BE2C (cell line): ENCODE measurements at regions not wholly inside any gene's neighbourhood (a gene's known extent, or its start where the extent isn't known, plus 50 kb on each side); places are given as distances from the start of the nearest gene placed in this dataset.

Experiments used
- DNase-seq: peaks from one replicate; pipeline ENCODE4 v3.0.0-alpha.2; 2020
- H3K27me3 ChIP-seq: fragments of 250-450 bp; sonication (Bioruptor Pico); 2 replicates; pipeline ENCODE4 v1.5.1; 2020; ENCODE audit warnings: mild to moderate bottlenecking
- H3K36me3 ChIP-seq: fragments of 250-450 bp; sonication (Bioruptor Pico); 2 replicates; pipeline ENCODE4 v1.5.1; 2020; ENCODE audit warnings: mild to moderate bottlenecking
- H3K4me1 ChIP-seq: fragments of 250-450 bp; sonication (Bioruptor Pico); 2 replicates; pipeline ENCODE4 v1.5.1; 2020
- H3K4me3 ChIP-seq: 2 replicates; pipeline ENCODE4 v1.5.1; 2011; ENCODE audit warnings: low read depth, low read length
- H3K9me3 ChIP-seq: fragments of 250-450 bp; sonication (Bioruptor Pico); 2 replicates; pipeline ENCODE4 v1.5.1; 2020
- CTCF ChIP-seq: IDR thresholded peaks from 2 replicates; pipeline ENCODE4 v1.5.1; 2012; ENCODE audit warnings: mild to moderate bottlenecking, low read depth, low read length

DNA sequence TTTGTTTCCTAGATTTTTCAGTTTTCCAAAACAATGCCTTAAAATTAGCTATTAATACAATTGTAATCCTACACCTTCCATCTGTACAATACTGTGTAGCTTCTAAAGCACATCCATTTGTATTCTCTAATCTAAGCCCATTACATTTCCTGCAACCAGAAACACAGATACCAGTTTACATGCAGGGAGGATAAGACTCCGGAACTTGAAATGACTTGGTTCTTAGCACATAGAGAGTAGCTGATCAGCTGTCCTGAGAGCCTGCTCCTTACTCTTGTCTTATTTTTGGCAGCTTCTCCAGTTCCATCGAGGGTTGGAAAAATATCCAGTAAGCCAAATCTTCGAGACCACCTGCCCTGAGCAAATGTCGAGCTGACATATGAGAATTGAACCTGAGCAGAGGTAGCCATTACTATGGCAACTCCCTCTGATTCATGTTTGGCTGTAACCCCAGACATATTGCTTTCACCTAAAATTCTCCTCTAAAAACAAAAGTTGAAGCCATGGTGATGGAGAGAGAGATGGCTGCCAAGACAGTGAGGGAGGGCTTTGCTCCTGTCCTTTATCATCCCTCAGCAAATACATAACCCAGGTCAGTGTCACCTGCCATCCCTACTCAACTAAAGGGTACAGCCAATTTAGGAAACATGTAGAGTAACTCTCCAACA lies 542.8 kb downstream of the IRS1 start:
- TF ChIP-seq CTCF: no peak
- DNase-seq: no peak
- H3K9me3 ChIP-seq: no peaks in the 10 kb centered on the region; the same call in 1 of the 2 replicates

DNA sequence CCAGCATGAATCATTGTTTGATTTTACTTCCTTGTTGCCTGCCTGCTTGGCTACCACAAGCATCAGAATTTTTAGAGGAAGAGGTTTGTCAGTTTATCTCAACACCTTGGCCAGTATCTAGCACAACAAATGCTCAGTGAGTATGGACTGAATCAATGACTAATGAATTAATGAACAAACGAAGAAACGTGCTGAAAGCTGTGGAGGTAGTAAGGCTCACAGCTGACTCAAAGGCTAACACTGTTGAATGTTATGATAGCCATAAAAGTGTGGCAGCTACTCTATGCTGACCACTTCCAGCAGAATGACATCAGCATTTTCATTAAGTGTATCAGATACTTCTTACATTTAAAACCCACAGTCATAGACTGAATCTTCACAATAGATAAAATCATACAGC lies 543.4 kb downstream of the IRS1 start:
- Histone ChIP-seq H3K36me3 (no peaks in the 10 kb centered on the region), H3K4me1 (no peaks in the 10 kb centered on the region), H3K27me3 (no peaks in the 10 kb centered on the region), H3K9me3 (no peaks in the 10 kb centered on the region; the same call in 1 of the 2 replicates), H3K4me3 (no peak overlapping the region)
- DNase-seq: no peak
- no peak for TF ChIP-seq CTCF

More for the DNA sequence above, 542.8 kb downstream of the IRS1 start:
- H3K4me1 ChIP-seq: no peaks in the 10 kb centered on the region
- H3K27me3 ChIP-seq: no peaks in the 10 kb centered on the region
- H3K36me3 ChIP-seq: no peaks in the 10 kb centered on the region
- no peak overlapping the region for H3K4me3 ChIP-seq

DNA sequence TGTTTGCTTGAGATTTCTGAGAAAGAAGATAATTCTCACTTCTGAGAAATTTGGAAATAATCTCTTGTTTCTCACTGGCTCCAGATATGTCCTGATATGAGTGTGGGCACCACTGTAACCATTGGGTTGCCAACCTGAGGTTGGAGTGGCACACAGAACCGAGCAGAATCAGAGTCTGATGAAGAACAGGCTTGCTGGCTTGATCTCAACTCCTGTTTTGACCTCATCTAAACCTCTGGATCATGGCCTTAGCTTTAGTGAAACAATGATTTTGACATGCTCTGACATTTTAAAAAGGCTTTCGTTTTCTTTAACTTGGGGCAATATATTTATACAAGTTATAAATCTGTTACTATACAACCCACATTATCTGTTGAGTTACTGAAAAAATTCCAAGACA lies 548.0 kb downstream of the IRS1 start:
- Histone ChIP-seq H3K4me1 (no peaks in the 10 kb centered on the region), H3K36me3 (no peaks in the 10 kb centered on the region), H3K9me3 (no peaks in the 10 kb centered on the region; the same call in 1 of the 2 replicates), H3K4me3 (no peak overlapping the region), H3K27me3 (no peaks in the 10 kb centered on the region)
- DNase-seq: no peak
- TF ChIP-seq CTCF: no peak

- no peak for DNase-seq
- Histone ChIP-seq H3K9me3 (no peaks in the 10 kb centered on the region; the same call in 1 of the 2 replicates), H3K4me3 (no peak overlapping the region), H3K27me3 (no peaks in the 10 kb centered on the region), H3K36me3 (no peaks in the 10 kb centered on the region), H3K4me1 (no peaks in the 10 kb centered on the region)
- no peak for TF ChIP-seq CTCF
Measured at GRCh38 chr2:226247289-226248275, 552.0 kb downstream of the IRS1 start.

- Histone ChIP-seq H3K9me3 (no peaks in the 10 kb centered on the region), H3K27me3 (no peaks in the 10 kb centered on the region), H3K4me3 (no peak overlapping the region), H3K36me3 (no peaks in the 10 kb centered on the region), H3K4me1 (no peaks in the 10 kb centered on the region)
- TF ChIP-seq CTCF: no peak
- DNase-seq: no peak
Measured at GRCh38 chr2:226234187-226234586, 565.4 kb downstream of the IRS1 start.
